ENCODE measurements at regions not wholly inside any gene's neighbourhood (a gene's known extent, or its start where the extent isn't known, plus 50 kb on each side); places are given as distances from the start of the nearest gene placed in this dataset.

DNA sequence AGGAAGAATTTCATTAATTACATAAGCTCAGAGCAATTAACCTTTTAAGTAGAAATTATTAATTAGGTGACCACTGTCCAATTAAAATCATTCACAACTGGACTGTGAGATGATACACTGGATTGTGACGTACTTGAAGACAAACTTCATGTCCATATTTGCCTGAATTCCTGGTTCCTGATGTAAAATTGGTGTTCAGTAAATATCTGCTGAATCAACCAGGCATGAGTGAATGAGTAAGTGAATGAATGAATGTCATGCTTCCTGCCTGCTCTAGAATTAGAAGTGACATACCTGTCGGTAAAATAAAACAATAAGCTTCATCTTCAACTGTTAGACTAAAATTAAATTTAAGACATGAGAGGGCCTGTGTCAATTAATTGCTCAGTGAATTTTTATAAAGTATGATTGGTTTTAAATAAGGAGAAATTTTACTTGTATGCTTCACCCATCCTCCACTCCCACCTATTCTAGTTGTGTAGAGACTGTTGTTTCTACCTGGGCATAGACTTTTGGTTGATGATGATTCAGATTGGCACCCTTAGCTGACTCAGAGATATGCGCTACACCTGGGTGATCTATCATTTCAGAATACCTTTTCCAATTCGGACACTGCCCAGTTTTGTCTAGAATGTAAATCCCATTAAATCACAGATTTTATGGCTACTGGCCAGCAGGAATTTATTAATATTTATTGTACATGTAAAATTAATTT, 56.9 kb upstream of the PTGS2 start:
- H3K27ac ChIP-seq, result no peak overlapping the region
- no peaks in the 10 kb centered on the region for H3K4me1 ChIP-seq (ENCODE audit: low read depth)
- H3K4me3 ChIP-seq, result no peak overlapping the region
- H3K27me3 ChIP-seq, result no peaks in the 10 kb centered on the region
- no peaks in the 10 kb centered on the region for H3K9me3 ChIP-seq (ENCODE audit: low read depth)
- no peaks in the 10 kb centered on the region for H3K36me3 ChIP-seq
- TF ChIP-seq, protein P1, sequence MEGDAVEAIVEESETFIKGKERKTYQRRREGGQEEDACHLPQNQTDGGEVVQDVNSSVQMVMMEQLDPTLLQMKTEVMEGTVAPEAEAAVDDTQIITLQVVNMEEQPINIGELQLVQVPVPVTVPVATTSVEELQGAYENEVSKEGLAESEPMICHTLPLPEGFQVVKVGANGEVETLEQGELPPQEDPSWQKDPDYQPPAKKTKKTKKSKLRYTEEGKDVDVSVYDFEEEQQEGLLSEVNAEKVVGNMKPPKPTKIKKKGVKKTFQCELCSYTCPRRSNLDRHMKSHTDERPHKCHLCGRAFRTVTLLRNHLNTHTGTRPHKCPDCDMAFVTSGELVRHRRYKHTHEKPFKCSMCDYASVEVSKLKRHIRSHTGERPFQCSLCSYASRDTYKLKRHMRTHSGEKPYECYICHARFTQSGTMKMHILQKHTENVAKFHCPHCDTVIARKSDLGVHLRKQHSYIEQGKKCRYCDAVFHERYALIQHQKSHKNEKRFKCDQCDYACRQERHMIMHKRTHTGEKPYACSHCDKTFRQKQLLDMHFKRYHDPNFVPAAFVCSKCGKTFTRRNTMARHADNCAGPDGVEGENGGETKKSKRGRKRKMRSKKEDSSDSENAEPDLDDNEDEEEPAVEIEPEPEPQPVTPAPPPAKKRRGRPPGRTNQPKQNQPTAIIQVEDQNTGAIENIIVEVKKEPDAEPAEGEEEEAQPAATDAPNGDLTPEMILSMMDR (IDR thresholded peaks at IDR 0.05; ENCODE audit: low read depth, low read length), result no peak
- no peak for DNase-seq (ENCODE audit: low read depth in 1 of 2, low spot score in 1 of 2)

DNA sequence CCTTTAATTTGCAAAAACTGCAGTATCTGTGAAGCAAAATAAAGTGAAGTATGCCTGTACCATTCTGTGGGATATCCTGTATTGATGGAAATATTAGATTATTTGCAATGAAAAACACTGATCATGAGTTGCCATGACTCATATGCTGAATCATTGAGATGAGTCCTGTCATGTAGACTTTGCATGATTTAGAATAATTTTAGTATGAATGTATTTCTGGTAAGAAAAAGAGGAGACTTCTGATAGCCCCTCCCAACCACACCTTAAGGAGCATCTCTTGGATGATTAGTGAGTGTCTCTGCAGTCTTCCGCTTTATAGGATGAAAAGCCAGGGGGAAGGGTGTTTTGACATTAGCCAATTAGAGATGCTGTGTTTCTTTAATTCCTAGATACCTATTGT, 55.2 kb upstream of the PTGS2 start:
- Histone ChIP-seq H3K4me1 (ENCODE audit: low read depth) (no peaks in the 10 kb centered on the region), H3K4me3 (no peak overlapping the region), H3K27me3 (no peaks in the 10 kb centered on the region), H3K36me3 (no peaks in the 10 kb centered on the region), H3K27ac (no peak overlapping the region), H3K9me3 (ENCODE audit: low read depth) (no peaks in the 10 kb centered on the region)
- TF ChIP-seq, protein P1 (IDR thresholded peaks at IDR 0.05; ENCODE audit: low read depth, low read length), result no peak
- DNase-seq (ENCODE audit: low read depth in 1 of 2, low spot score in 1 of 2), result no peak

DNA sequence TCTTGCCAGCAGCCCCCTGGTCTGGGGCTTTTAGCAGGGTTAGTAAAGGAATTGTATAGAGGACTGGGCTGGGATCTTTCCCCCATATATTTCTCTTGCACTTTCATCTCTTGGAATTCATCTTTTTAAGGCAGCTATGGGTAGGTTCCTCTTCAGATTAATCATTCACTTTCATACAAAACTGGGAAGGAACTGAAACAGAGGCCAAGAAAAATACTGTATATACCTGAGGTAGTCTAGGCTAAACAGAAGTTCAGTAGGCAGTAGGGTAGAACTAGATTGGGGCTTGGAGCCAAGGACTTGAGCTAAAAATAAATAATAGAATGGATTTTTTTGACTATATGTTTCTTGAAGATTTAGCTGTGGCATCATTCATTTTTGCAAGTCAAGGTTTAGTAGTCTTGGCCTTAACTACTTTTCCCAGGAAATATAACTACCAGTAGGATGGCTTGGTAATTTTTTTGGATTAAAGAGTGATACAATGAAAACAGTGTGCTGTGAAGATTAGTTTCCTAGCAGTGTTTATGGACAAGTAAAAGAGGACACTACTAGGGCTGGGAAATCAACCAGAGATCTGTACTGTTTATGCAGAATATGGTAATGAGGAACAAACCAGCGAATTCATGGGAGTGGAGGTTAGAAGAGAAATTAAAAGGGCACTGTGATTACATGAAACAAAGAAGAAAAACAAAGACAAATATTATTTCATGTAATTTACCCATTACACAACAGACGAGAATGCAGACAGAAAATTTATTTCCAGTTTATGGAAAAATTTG, 50.9 kb upstream of the PTGS2 start:
- Histone ChIP-seq H3K36me3 (no peaks in the 10 kb centered on the region), H3K4me1 (ENCODE audit: low read depth) (no peaks in the 10 kb centered on the region)

More for the DNA sequence above, 50.9 kb upstream of the PTGS2 start:
- Histone ChIP-seq H3K27me3 (no peaks in the 10 kb centered on the region), H3K4me3 (no peak overlapping the region), H3K27ac (no peak overlapping the region), H3K9me3 (ENCODE audit: low read depth) (no peaks in the 10 kb centered on the region)
- TF ChIP-seq, protein P1 (IDR thresholded peaks at IDR 0.05; ENCODE audit: low read depth, low read length), result no peak
- no peak for DNase-seq (ENCODE audit: low read depth in 1 of 2, low spot score in 1 of 2)

All from cardiac muscle cell (in vitro differentiated cells and primary cell).